Epithelial cell of esophagus (primary cell): ENCODE measurements at regions not wholly inside any gene's neighbourhood (a gene's known extent, or its start where the extent isn't known, plus 50 kb on each side); places are given as distances from the start of the nearest gene placed in this dataset.
"Not testable (repeated sequence)": the region's sequence is repeated elsewhere in the genome, so short reads cannot be mapped to it uniquely, and the experiment has no call there.

ENCODE experiments used
- DNase-seq: peaks from one replicate; pipeline ENCODE4 v3.0.0; 2010; ENCODE audit warnings: low read depth
- H3K4me3 ChIP-seq: 2 replicates; pipeline ENCODE4 v1.5.1; 2011; ENCODE audit warnings: mild to moderate bottlenecking, low read length, control low read depth
- CTCF ChIP-seq: IDR thresholded peaks from 2 replicates; pipeline ENCODE4 v1.5.1; 2011; ENCODE audit warnings: low read depth, mild to moderate bottlenecking, low read length, control low read depth, inconsistent platforms; ENCODE audit not compliant: insufficient read depth; ENCODE audit errors: missing control alignments

DNA sequence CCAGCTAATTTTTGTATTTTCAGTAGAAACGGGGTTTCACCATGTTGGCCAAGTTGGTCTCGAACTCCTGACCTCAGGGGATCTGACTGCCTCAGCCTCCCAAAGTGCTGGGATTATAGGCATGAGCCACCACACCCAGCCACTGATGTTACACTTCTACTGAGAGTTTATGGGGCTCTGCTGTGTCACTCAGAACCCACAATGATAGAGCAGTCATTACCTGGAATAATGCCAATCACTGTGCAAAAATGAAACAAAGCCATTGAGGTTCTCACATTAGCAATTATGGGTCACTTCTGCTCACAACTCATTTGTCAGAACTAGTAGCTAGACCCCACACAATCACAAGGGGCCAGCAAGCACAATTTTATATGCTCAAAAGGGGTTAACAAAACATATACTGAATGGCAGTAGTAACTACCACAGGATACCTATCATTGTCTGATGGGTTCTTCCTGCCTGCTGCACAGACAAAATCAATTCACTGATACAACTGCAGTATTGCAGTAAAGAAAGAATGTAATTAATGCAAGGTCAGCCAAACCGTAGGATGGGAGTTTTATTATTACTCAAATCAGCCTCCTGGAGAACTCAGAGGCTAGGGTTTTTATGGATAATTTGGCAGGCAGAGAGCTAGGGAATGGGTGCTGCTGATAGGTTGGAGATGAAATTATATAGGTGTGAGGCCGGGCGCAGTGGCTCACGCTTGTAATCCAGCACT lies 72.1 kb upstream of the TRIM24 start:
- no peak for DNase-seq
- no peak for TF ChIP-seq CTCF
- H3K4me3 ChIP-seq, result no peak overlapping the region

DNA sequence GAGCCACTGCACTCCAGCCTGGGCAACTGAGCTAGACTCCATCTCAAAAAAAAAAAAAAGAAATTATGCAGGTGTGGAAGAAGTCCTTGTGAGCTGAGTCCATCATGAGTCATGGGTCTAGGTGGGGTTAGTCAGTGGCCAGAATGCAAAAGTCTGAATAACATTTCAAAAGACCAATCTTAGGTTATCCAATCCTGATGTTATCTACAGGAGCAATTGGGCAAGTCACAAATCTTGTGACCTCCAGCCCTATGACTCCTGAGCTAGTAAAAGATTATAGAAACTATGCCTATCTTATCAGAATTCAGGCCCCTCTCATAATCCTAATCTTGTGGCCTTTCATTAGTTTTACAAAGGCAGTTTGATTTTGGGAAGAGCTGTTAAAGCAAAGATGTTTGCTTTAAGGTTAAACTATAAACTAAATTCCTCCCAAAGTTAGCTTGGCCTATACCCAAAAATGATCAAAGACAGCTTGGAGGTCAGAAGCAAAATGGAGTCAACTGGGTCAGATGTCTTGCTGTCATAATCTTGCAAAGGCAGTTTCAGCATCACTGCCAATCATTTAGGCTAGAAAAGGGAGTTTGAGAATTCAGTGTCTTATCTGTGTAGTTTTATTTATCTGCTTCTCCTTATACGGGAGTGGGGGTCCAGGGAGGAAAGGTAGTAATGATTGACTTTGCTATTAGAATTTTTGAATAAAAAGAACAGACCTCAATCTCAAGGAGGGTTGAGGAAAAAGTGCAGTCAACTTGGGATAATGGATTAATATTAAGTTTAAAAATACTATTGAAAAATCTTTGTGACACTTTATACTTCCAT lies 71.2 kb upstream of the TRIM24 start:
- DNase-seq, result peak; percentile 39
- no peak overlapping the region for H3K4me3 ChIP-seq
- TF ChIP-seq CTCF, result no peak

GRCh38 chr7:138395763-138396162 lies 64.3 kb upstream of the TRIM24 start:
- no peak overlapping the region for H3K4me3 ChIP-seq
- TF ChIP-seq CTCF, result no peak
- no peak for DNase-seq

- H3K4me3 ChIP-seq, result no peak overlapping the region
- no peak for DNase-seq
- TF ChIP-seq CTCF, result no peak
Observed at GRCh38 chr7:138396251-138397070, 63.6 kb upstream of the TRIM24 start.

GRCh38 chr7:138397071-138397433 lies 63.0 kb upstream of the TRIM24 start:
- DNase-seq, H3K4me3 ChIP-seq: not testable (repeated sequence)

GRCh38 chr7:138398857-138399256 lies 61.2 kb upstream of the TRIM24 start:
- no peak overlapping the region for H3K4me3 ChIP-seq
- no peak for DNase-seq
- no peak for TF ChIP-seq CTCF

GRCh38 chr7:138400400-138400886 lies 59.6 kb upstream of the TRIM24 start:
- no peak overlapping the region for H3K4me3 ChIP-seq
- TF ChIP-seq CTCF, result no peak
- no peak for DNase-seq
